HG02798 (cell line): ENCODE measurements at regions not wholly inside any gene's neighbourhood (a gene's known extent, or its start where the extent isn't known, plus 50 kb on each side); places are given as distances from the start of the nearest gene placed in this dataset.

Source experiments
- ATAC-seq: cut with Tn5 transposase; IDR thresholded peaks from one replicate; pipeline ENCODE4 v1.9.1; 2021; ENCODE audit warnings: mild to moderate bottlenecking; ENCODE audit not compliant: unreplicated experiment, poor library complexity

GRCh38 chr13:110826861-110827672 lies 87.8 kb downstream of the ANKRD10 start:
- ATAC-seq = no peak
